T-helper 2 cell treated with Interferon-gamma antibody and Interleukin-4, amounts not matched to agents 5 μg/mL and 100 μg/mL, for 36 hours (primary cell): ENCODE measurements at regions not wholly inside any gene's neighbourhood (a gene's known extent, or its start where the extent isn't known, plus 50 kb on each side); places are given as distances from the start of the nearest gene placed in this dataset.

ENCODE experiments used
- DNase-seq: peaks from one replicate; pipeline ENCODE4 v3.0.0; 2021; ENCODE audit warnings: low spot score
- H3K27ac Mint-ChIP-seq: one replicate; pipeline ENCODE4 v1.8.0; 2021; ENCODE audit warnings: mild to moderate bottlenecking, mixed read lengths
- H3K27me3 Mint-ChIP-seq: one replicate; pipeline ENCODE4 v1.8.0; 2021; ENCODE audit warnings: low read depth, mixed read lengths
- H3K36me3 Mint-ChIP-seq: one replicate; pipeline ENCODE4 v1.8.0; 2021; ENCODE audit warnings: low read depth, mixed read lengths
- H3K4me1 Mint-ChIP-seq: one replicate; pipeline ENCODE4 v1.8.0; 2021; ENCODE audit warnings: low read depth, mixed read lengths
- H3K4me3 Mint-ChIP-seq: one replicate; pipeline ENCODE4 v1.8.0; 2022; ENCODE audit warnings: mild to moderate bottlenecking, moderate library complexity, mixed read lengths
- H3K9me3 Mint-ChIP-seq: one replicate; pipeline ENCODE4 v1.8.0; 2021; ENCODE audit warnings: mixed read lengths

DNA sequence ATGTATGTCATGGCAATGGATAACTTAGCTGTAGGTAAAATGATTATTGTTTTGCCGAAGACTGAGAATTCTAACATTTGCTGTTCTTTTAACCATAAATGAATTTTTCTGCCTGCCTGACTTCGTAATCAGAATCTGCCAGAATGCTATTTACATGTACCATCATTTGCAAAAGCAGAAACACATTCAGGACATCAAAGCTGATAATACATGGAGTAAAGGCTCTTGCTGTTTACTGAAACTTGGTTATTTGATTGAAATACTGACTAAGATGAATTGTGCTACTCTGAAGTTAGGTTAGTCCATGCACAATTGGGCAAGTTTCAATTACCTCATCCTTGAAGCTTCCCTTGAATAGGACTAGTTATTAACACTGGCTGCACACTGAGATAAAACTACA is 293.8 kb downstream of the PLA2G4A start:
- DNase-seq, result no peak
- no peaks in the 10 kb centered on the region for H3K9me3 Mint-ChIP-seq
- H3K36me3 Mint-ChIP-seq, result no peaks in the 10 kb centered on the region
- H3K27me3 Mint-ChIP-seq, result no peaks in the 10 kb centered on the region
- no peak overlapping the region for H3K4me3 Mint-ChIP-seq
- H3K27ac Mint-ChIP-seq, result no peak overlapping the region
- no peaks in the 10 kb centered on the region for H3K4me1 Mint-ChIP-seq

GRCh38 chr1:187129132-187129531 is 300.4 kb downstream of the PLA2G4A start:
- no peak for DNase-seq
- no peaks in the 10 kb centered on the region for H3K27me3 Mint-ChIP-seq
- H3K4me1 Mint-ChIP-seq, result peaks cover 2% of the 10 kb centered on the region
- no peak overlapping the region for H3K4me3 Mint-ChIP-seq
- H3K27ac Mint-ChIP-seq, result no peak overlapping the region
- no peaks in the 10 kb centered on the region for H3K9me3 Mint-ChIP-seq
- no peaks in the 10 kb centered on the region for H3K36me3 Mint-ChIP-seq

GRCh38 chr1:187143783-187144182 is 315.0 kb downstream of the PLA2G4A start:
- Mint-ChIP-seq H3K4me3 (no peak overlapping the region), H3K9me3 (peaks cover 30% of the 10 kb centered on the region), H3K27ac (no peak overlapping the region), H3K27me3 (no peaks in the 10 kb centered on the region), H3K36me3 (no peaks in the 10 kb centered on the region), H3K4me1 (no peaks in the 10 kb centered on the region)
- DNase-seq, result no peak

GRCh38 chr1:187146388-187146787 is 317.6 kb downstream of the PLA2G4A start:
- Mint-ChIP-seq H3K9me3 (peaks cover 34% of the 10 kb centered on the region), H3K27ac (no peak overlapping the region), H3K36me3 (no peaks in the 10 kb centered on the region), H3K4me1 (no peaks in the 10 kb centered on the region), H3K4me3 (no peak overlapping the region), H3K27me3 (no peaks in the 10 kb centered on the region)
- DNase-seq, result no peak

DNA sequence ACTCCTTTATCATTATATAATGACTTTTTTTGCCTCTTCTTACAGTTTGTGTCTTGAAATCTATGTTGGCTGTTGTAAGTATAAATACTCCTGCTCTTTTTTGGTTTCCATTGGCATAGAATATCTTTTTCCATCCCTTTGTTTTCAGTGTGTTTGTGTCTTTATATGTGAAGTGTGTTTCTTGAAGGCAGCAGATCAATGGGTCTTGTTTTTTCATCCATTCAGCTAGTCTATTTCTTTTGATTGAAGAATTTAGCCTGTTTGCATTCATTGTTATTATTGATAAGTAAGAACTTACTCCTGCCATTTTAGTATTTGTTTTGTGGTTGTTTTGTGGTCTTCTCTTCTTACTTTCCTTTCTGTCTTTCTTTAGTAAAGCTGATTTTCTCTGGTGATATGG is 322.8 kb downstream of the PLA2G4A start:
- Mint-ChIP-seq H3K4me3 (no peak overlapping the region), H3K4me1 (no peaks in the 10 kb centered on the region), H3K9me3 (peaks cover 53% of the 10 kb centered on the region), H3K27me3 (no peaks in the 10 kb centered on the region), H3K36me3 (peaks cover 1% of the 10 kb centered on the region), H3K27ac (no peak overlapping the region)
- DNase-seq, result no peak

DNA sequence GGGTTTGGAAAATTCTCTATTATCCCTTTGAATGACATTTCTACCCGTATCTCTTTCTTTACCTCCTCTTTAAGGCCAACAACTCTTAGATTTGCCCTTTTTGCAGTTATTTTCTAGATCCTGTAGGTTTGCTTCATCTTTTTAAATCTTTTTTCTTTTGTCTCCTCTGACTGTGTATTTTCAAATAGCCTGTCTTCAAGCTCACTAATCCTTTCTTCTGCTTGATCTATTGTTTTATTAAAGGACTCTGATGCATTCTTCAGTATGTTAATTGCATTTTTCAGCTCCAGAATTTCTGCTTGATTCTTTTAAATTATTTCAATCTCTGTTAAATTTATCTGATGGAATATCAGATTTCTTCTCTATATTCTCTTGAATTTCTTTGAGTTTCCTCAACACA is 324.3 kb downstream of the PLA2G4A start:
- peaks cover 46% of the 10 kb centered on the region for H3K9me3 Mint-ChIP-seq
- H3K4me3 Mint-ChIP-seq, result no peak overlapping the region
- no peak overlapping the region for H3K27ac Mint-ChIP-seq
- peaks cover 7% of the 10 kb centered on the region for H3K4me1 Mint-ChIP-seq
- no peak for DNase-seq
- peaks cover 1% of the 10 kb centered on the region for H3K36me3 Mint-ChIP-seq
- no peaks in the 10 kb centered on the region for H3K27me3 Mint-ChIP-seq

GRCh38 chr1:187157115-187157514 is 328.4 kb downstream of the PLA2G4A start:
- Mint-ChIP-seq H3K27ac (peak overlapping the region; percentile 10), H3K4me3 (no peak overlapping the region), H3K4me1 (peaks cover 7% of the 10 kb centered on the region), H3K9me3 (peaks cover 17% of the 10 kb centered on the region), H3K27me3 (no peaks in the 10 kb centered on the region), H3K36me3 (no peaks in the 10 kb centered on the region)
- no peak for DNase-seq

- Mint-ChIP-seq H3K36me3 (no peaks in the 10 kb centered on the region), H3K4me1 (peaks cover 7% of the 10 kb centered on the region), H3K27ac (no peak overlapping the region), H3K27me3 (no peaks in the 10 kb centered on the region), H3K9me3 (peaks cover 13% of the 10 kb centered on the region), H3K4me3 (no peak overlapping the region)
- no peak for DNase-seq
Measured at GRCh38 chr1:187157552-187157951, 328.8 kb downstream of the PLA2G4A start.

DNA sequence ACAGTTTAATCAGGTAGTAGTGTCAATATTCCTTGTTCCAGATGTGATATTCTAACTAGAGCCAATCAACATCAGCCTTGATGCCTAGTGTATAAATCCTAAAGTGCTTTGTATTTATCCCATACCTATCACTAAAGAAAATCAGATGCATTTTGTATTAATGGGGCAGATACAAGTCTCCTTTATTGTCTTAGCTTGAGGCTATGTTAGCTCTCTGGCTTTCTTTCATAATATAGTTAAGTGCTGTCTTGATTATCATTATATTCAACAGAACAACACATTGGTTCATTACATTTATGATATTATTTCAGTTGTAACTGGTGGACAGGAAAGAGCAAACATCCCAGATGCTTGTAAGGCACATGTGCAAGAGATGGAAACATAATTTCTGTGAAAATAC is 338.8 kb downstream of the PLA2G4A start:
- Mint-ChIP-seq H3K4me3 (no peak overlapping the region), H3K4me1 (no peaks in the 10 kb centered on the region), H3K9me3 (peaks cover 25% of the 10 kb centered on the region), H3K27ac (no peak overlapping the region), H3K36me3 (no peaks in the 10 kb centered on the region), H3K27me3 (no peaks in the 10 kb centered on the region)
- DNase-seq, result no peak

GRCh38 chr1:187168297-187168696 is 339.5 kb downstream of the PLA2G4A start:
- Mint-ChIP-seq H3K36me3 (no peaks in the 10 kb centered on the region), H3K27ac (no peak overlapping the region), H3K27me3 (no peaks in the 10 kb centered on the region), H3K9me3 (peaks cover 26% of the 10 kb centered on the region), H3K4me3 (no peak overlapping the region), H3K4me1 (no peaks in the 10 kb centered on the region)
- no peak for DNase-seq

- H3K9me3 Mint-ChIP-seq, result peaks cover 20% of the 10 kb centered on the region
- DNase-seq, result no peak
- H3K36me3 Mint-ChIP-seq, result peaks cover 2% of the 10 kb centered on the region
- H3K27me3 Mint-ChIP-seq, result no peaks in the 10 kb centered on the region
- H3K4me1 Mint-ChIP-seq, result peaks cover 2% of the 10 kb centered on the region
- no peak overlapping the region for H3K27ac Mint-ChIP-seq
- no peak overlapping the region for H3K4me3 Mint-ChIP-seq
Measured at GRCh38 chr1:187185389-187185788, 356.6 kb downstream of the PLA2G4A start.

DNA sequence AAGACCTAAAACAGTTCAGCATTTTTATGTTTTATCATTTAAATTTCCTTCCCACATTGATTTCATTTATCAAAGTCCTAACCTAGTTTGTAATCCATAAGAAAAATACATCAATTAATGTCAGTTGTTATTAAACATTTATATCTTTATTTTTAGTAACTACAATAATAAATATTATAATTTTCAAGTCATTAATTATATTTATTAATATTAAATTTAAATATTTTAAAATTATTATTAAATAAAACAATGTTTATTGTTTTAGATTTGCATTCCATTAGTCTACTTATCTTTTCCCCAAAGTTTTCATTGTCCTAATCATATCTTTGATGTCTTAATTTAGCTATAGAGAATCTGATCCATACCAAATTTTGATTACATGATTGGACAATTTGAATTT is 368.9 kb downstream of the PLA2G4A start:
- Mint-ChIP-seq H3K27me3 (no peaks in the 10 kb centered on the region), H3K4me3 (no peak overlapping the region), H3K27ac (no peak overlapping the region), H3K36me3 (peaks cover 3% of the 10 kb centered on the region), H3K9me3 (peaks cover 8% of the 10 kb centered on the region), H3K4me1 (no peaks in the 10 kb centered on the region)
- DNase-seq, result no peak

DNA sequence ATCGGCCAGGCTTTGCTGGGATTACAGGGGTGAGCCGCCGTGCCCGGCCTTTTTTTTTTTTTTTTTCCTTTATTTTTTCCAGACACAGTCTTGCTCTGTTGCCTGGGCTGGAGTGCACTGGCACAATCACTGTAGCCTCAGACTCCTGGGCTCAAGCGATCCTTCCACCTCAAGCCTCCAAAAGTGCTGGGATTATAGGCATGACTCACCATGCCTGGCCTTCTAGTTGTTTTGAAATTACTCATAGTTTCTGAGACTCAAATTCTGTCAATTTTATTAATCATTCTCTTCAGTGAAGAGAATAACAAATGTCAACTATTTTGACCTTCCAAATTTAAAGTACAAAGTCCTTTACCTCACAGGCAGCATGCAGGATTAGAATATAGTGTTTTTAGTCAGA is 374.5 kb downstream of the PLA2G4A start:
- Mint-ChIP-seq H3K9me3 (no peaks in the 10 kb centered on the region), H3K27ac (no peak overlapping the region), H3K27me3 (no peaks in the 10 kb centered on the region), H3K36me3 (no peaks in the 10 kb centered on the region), H3K4me3 (no peak overlapping the region), H3K4me1 (no peaks in the 10 kb centered on the region)
- DNase-seq, result no peak

DNA sequence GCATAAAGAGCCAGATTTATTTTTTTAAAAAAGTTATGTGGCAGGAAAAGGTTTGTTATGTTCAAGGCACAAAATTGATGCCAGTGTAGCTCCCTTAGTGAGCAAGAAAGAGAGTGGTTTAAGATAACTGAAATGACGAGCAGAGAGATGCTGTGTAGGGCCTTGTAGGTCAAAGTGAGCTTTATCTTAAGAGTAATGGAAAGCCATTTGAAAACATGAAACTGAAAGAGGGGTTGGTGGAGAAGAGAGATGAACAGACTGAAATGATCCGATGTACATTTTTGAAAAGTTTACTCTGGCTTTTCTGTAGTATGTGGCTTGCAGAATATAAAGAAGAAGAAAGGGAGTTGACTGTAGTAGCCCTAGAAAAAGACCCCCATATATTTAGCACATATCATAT is 383.6 kb downstream of the PLA2G4A start:
- Mint-ChIP-seq H3K27me3 (no peaks in the 10 kb centered on the region), H3K27ac (no peak overlapping the region), H3K9me3 (peaks cover 4% of the 10 kb centered on the region), H3K4me3 (no peak overlapping the region), H3K4me1 (no peaks in the 10 kb centered on the region), H3K36me3 (no peaks in the 10 kb centered on the region)
- DNase-seq, result no peak

- Mint-ChIP-seq H3K27me3 (no peaks in the 10 kb centered on the region), H3K4me1 (no peaks in the 10 kb centered on the region), H3K36me3 (no peaks in the 10 kb centered on the region)
Measured at GRCh38 chr1:187226396-187226795, 397.6 kb downstream of the PLA2G4A start.

More at GRCh38 chr1:187226396-187226795, 397.6 kb downstream of the PLA2G4A start:
- Mint-ChIP-seq H3K27ac (no peak overlapping the region), H3K9me3 (no peaks in the 10 kb centered on the region), H3K4me3 (no peak overlapping the region)
- DNase-seq, result no peak
